ENCODE measurements at regions not wholly inside any gene's neighbourhood (a gene's known extent, or its start where the extent isn't known, plus 50 kb on each side); places are given as distances from the start of the nearest gene placed in this dataset.

GRCh38 chr2:126425943-126426342, 230.0 kb upstream of the GYPC start:
- no peak for DNase-seq

GRCh38 chr2:126429103-126429502, 226.9 kb upstream of the GYPC start:
- no peak for DNase-seq

- DNase-seq, result no peak
These were observed 224.8 kb upstream of the GYPC start for GRCh38 chr2:126431136-126431535.

GRCh38 chr2:126436411-126436810, 219.5 kb upstream of the GYPC start:
- no peak for DNase-seq

GRCh38 chr2:126437016-126437415, 218.9 kb upstream of the GYPC start:
- DNase-seq, result no peak

GRCh38 chr2:126444512-126444911, 211.4 kb upstream of the GYPC start:
- no peak for DNase-seq

GRCh38 chr2:126446106-126446695, 209.8 kb upstream of the GYPC start:
- DNase-seq, result no peak

- DNase-seq, result no peak
These were observed 207.3 kb upstream of the GYPC start for GRCh38 chr2:126448611-126449010.

- DNase-seq, result no peak
These were observed 206.3 kb upstream of the GYPC start for GRCh38 chr2:126449677-126450076.

GRCh38 chr2:126463892-126464674, 191.9 kb upstream of the GYPC start:
- DNase-seq, result no peak

- no peak for DNase-seq
These were observed 188.4 kb upstream of the GYPC start for GRCh38 chr2:126467367-126468054.

- DNase-seq, result no peak
These were observed 180.9 kb upstream of the GYPC start for GRCh38 chr2:126475031-126475430.

- no peak for DNase-seq
These were observed 179.3 kb upstream of the GYPC start for GRCh38 chr2:126476691-126477090.

GRCh38 chr2:126480033-126480432, 175.9 kb upstream of the GYPC start:
- DNase-seq, result no peak

- DNase-seq, result no peak
These were observed 173.1 kb upstream of the GYPC start for GRCh38 chr2:126482582-126483464.

GRCh38 chr2:126494593-126494992, 161.4 kb upstream of the GYPC start:
- no peak for DNase-seq

- DNase-seq, result no peak
These were observed 160.8 kb upstream of the GYPC start for GRCh38 chr2:126495189-126495588.

GRCh38 chr2:126496493-126496892, 159.5 kb upstream of the GYPC start:
- DNase-seq, result no peak

GRCh38 chr2:126503476-126503875, 152.5 kb upstream of the GYPC start:
- DNase-seq, result no peak

- no peak for DNase-seq
These were observed 151.0 kb upstream of the GYPC start for GRCh38 chr2:126504949-126505348.

- no peak for DNase-seq
These were observed 149.2 kb upstream of the GYPC start for GRCh38 chr2:126506786-126507185.

GRCh38 chr2:126507425-126507911, 148.5 kb upstream of the GYPC start:
- no peak for DNase-seq

GRCh38 chr2:126510356-126510755, 145.6 kb upstream of the GYPC start:
- no peak for DNase-seq
